Umbilical cord (tissue), 1 donor: ENCODE measurements at regions not wholly inside any gene's neighbourhood (a gene's known extent, or its start where the extent isn't known, plus 50 kb on each side); places are given as distances from the start of the nearest gene placed in this dataset.

Source experiments
- DNase-seq: peaks from one replicate; pipeline ENCODE4 v3.0.0-alpha.2; 2015; ENCODE audit warnings: low spot score

GRCh38 chr4:10753856-10754402, 69.4 kb upstream of the CLNK start:
- DNase-seq = peak; percentile 74

DNA sequence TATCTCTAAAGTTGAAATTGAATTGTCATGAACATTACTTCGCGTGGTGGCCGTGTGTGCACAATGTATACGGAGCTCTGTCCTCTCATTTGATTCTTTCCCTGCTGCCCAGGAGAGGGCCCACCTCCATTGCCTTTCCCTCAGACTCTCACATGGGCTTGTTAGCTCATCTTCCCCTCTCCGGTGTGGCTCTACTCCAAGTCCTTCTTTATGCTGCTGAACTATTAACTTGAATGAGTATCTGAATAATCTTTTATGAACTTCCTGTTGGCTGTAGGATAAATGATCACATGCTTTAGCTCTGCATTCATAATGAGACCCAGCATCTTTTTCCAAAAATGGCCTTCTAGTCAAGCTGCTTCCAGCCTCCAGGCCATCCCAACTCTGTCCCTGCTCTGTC, 68.8 kb upstream of the CLNK start:
- peak; percentile 28 for DNase-seq

DNA sequence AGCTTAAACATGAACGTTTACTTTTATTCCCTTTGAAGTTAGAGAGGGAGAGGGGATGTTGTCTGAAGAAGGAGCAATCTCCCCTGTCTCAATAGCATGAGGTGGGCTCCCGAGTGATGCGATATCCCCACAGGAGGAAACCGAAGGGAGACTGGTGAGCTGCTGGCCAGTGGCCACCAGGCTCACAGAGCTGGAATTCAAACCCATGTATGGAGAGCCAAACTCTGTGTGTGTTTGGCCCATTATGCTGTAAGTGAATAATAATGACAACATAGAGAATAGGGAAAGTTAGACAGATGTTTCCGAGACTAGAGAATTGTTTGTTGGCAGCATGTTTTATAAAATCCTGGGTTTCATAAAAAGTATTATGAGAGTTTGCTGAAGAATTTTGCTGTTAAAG, 66.1 kb upstream of the CLNK start:
- DNase-seq = no peak

DNA sequence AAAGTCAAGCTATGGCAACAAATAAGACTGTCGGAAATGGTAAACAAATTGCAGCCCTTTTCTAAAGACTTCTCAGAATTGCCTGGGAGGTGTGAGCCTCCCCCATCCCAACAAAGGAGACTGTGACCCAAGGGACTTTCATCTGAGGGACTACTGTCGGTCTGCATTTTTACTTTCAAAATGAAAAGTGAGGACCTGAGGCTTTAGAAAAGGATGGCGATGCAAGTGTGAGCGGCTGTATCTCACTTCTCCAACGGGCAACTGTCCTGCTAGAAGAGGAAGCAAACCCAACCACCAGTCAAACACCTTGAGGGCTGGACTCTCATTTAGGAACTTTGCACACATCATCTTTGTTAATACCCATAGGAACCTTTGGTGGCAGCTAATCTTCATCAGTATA, 62.6 kb upstream of the CLNK start:
- no peak for DNase-seq

- peak; percentile 9 for DNase-seq
Observed at GRCh38 chr4:10746371-10747171, 62.0 kb upstream of the CLNK start.

DNA sequence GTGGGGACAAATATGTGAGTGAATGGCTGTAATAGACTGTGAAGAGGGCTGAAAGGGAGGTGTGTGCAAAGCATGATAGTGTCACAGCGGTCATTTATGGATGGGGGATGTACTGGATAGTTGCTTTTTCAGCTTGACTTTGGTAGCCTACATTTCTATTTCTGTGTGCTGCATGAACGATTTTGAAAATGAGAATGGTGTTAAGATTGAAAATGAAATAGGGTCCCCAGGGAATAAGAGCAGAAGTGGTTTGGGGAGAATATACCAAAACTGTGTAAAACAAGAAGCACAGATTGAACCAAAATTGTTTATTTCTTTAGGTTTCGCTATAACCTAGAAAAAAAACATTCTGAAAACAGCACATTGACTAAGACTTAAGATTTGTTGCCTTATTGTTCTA, 58.8 kb upstream of the CLNK start:
- DNase-seq = no peak

GRCh38 chr4:10741961-10742699, 57.6 kb upstream of the CLNK start:
- no peak for DNase-seq

DNA sequence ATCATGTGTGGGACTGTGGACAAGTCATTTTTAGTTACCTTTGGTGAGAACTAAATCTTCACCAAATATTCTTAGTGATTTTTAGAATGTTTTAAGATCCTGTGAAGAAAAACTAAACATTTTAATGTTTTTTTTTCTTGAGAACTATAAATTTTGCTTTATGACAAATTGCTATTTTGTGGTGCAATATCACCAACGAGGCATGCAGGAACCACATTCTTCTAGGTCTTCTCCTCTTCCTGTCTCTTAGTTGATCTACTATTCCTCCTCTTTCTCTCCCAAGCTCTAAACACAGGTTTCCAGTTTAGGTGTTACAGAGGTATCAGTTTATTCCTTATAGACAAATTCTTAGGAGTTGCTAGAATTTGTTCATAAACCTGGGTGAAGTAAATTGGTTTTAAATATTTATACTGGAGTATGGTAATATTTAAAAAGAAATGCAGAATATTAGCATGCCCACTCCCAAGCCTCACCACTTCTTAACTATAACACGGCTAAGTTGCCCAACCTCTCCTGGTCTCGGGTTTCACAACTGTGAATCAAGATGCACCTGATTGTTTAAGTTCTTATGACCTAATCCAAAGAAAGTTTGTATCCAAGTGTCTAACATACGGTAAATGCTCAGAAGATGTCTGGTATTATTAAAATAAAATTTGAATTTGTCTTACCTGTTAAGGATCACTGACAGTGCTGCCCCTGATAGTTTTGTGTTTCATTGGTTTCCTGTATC, 56.5 kb upstream of the CLNK start:
- no peak for DNase-seq

- DNase-seq = no peak
Observed at GRCh38 chr4:10740251-10740650, 55.7 kb upstream of the CLNK start.

DNA sequence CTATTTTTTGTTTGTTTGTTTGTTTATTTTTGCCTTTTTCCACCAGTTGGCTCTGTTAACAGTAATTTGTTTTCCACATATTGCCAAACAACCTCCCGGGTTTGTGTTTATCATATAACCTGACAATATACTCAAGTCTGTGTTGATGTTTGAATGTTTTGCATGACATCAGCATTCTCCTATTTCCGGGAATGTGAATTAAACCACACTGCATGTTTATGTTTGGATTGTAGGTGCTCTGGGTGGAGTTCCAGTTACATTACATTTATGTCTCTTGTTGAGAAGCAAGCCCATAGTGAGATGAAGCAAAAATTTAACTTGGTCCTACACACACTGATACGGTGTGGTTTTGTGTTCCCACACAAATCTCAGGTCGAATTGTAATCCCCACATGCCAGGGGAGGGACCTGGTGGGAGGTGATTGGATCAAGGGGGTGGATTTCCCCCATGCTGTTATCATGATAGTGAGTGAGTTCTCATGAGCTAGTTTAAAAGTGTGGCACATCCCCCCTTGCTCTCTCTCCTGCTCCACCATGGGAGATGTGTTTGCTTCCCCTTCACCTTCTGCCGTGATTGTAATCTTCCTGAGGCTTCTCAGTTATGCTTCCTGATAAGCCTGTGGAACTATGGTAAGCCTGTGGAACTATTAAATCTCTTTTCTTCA, 54.4 kb upstream of the CLNK start:
- DNase-seq = no peak

DNA sequence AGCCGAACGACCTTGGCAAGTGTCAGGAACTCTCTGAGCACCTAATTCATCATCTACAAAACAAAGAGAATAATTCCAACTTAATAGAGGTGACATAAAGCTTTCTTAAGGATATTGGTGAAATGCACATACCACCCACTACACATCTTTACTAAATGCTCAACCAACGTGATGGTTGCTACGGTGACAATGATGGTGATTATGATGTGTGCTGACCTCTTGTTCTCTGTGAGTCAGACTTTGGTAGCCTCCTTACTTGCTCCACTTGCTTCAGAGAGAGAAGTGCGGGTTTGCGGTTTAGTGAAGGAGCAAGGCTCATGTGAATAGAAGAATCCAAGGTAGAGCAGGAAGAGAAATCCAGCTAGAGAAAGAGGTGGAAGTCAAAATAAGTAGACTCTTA, 52.8 kb upstream of the CLNK start:
- DNase-seq = no peak

- DNase-seq = no peak
Observed at GRCh38 chr4:10736895-10737294, 52.3 kb upstream of the CLNK start.

DNA sequence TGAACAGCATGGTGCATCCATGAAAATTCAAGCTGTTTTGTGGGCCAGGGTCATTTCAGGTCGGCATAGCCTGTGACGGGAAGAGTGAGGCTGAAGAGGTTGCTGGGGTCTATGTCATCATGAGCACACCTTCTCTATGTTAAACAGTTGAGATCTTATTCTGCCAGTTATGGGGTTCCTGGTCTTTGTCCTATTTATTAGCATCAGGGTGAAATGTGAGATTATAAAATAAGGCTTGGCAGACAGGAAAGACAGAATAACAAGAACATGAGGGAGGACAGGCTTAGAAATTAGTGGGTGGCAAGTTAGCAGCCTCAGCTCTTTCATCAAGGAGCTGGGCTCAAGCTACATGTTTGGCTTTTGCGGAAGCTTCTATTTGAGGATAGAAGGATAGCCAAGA, 51.7 kb upstream of the CLNK start:
- DNase-seq = no peak

DNA sequence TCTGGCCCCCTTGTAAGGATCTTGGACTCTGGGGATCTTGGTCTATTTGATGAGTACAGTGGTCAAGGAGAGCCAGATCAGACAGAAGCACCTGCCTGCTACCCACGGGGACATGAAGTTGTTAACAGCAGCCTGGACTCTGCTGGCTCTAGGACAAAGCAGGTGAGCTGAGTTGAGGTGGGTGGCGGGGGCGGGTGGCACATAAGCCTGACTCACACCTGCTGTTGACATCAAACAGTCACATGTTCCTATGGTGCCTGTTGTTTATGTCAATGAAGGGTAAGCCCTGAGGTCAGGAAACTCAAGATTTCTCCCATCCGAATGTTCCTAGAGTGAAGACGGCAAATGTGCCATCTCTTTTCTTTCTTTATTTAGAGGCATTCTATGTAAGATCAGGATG, 50.1 kb upstream of the CLNK start:
- DNase-seq = no peak
